ENCODE measurements at regions not wholly inside any gene's neighbourhood (a gene's known extent, or its start where the extent isn't known, plus 50 kb on each side); places are given as distances from the start of the nearest gene placed in this dataset.
"Not testable (repeated sequence)": the region's sequence is repeated elsewhere in the genome, so short reads cannot be mapped to it uniquely, and the experiment has no call there.

- not testable (repeated sequence) for TF ChIP-seq HNF1A (IDR thresholded peaks at IDR 0.05; ENCODE audit: low read depth); HNF1A (CRISPR knock-in tag; IDR thresholded peaks at IDR 0.05; ENCODE audit: borderline replicate concordance); EP300 (IDR thresholded peaks at IDR 0.05; ENCODE audit: low read depth in 2 of 2, low read length in 2 of 2); EP300 (CRISPR knock-in tag; IDR thresholded peaks at IDR 0.05; ENCODE audit: borderline replicate concordance); FOXO4 (CRISPR knock-in tag; conservative IDR thresholded peaks at IDR 0.05); KLF13 (CRISPR knock-in tag; IDR thresholded peaks at IDR 0.05); ZNF232 (CRISPR knock-in tag; IDR thresholded peaks at IDR 0.05; ENCODE audit: borderline replicate concordance); ZBTB26 (CRISPR knock-in tag; IDR thresholded peaks at IDR 0.05; ENCODE audit: borderline replicate concordance); CREM (IDR thresholded peaks at IDR 0.05); CREM (CRISPR knock-in tag; IDR thresholded peaks at IDR 0.05); SIN3A (IDR thresholded peaks at IDR 0.05; ENCODE audit: borderline replicate concordance, low read depth, low read length)
These were observed 53.4 kb downstream of the HOXC4 start for GRCh38 chr12:54106803-54107579.
